ENCODE measurements at regions not wholly inside any gene's neighbourhood (a gene's known extent, or its start where the extent isn't known, plus 50 kb on each side); places are given as distances from the start of the nearest gene placed in this dataset.
"Not testable (repeated sequence)": the region's sequence is repeated elsewhere in the genome, so short reads cannot be mapped to it uniquely, and the experiment has no call there.

DNA sequence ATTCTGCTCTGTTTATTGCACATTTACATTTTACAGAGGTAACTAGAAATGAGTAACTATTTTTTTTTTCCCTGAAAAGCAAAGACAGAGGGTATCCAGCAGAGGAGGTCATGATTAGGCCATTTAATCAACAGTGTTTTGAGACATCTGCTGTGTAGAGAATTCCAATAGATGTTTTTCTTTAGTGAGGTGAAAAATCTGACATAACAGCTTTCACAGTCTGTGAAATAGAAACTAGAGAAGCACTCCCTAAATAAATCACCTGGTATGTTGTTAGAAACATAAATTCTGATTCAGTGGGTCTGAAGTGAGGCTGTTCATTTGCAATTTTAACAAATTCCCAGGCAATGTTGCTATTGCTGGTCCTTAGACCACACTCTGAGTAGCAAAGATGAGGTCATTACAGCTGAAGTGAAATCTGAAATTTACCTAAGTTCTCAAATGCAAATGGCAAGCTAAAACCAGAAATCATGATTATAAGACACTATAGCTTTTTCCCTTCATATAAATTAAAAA is 329.2 kb upstream of the LRRC3B start:
- no peak overlapping the region for H3K4me3 ChIP-seq (ENCODE audit: insufficient read depth, low read depth, low read length)
- H3K36me3 ChIP-seq (replicated peaks; ENCODE audit: control insufficient read depth, insufficient read depth, low read length): no peaks in the 10 kb centered on the region
- no peak for DNase-seq
- H3K27me3 ChIP-seq (ENCODE audit: control insufficient read depth, insufficient read depth, low read length): no peaks in the 10 kb centered on the region

DNA sequence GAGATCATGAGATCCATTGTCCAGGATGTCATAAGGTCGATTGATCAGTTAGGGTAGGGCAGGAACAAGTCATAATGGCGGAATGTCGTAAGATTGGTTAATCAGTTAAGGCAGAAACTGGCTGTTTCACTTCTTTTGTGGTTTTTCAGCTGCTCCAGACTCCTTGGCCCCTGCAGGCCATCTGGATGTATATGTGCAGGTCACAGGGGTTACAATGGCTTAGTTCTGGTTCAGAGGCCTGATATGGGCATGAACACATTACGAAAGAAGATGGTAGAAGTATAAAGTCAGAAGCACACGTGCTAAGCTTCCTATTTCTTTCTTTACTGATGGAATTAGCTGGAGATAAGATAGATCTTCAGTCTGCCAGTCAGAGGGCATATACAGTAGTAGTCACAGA is 315.4 kb upstream of the LRRC3B start:
- DNase-seq: no peak
- Histone ChIP-seq H3K27me3 (ENCODE audit: control insufficient read depth, insufficient read depth, low read length) (no peaks in the 10 kb centered on the region), H3K36me3 (replicated peaks; ENCODE audit: control insufficient read depth, insufficient read depth, low read length) (no peaks in the 10 kb centered on the region), H3K4me3 (ENCODE audit: insufficient read depth, low read depth, low read length) (no peak overlapping the region)

- H3K36me3 ChIP-seq (replicated peaks; ENCODE audit: control insufficient read depth, insufficient read depth, low read length): no peaks in the 10 kb centered on the region
- no peak overlapping the region for H3K4me3 ChIP-seq (ENCODE audit: insufficient read depth, low read depth, low read length)
- H3K27me3 ChIP-seq (ENCODE audit: control insufficient read depth, insufficient read depth, low read length): no peaks in the 10 kb centered on the region
- DNase-seq: no peak
Measured at GRCh38 chr3:26307787-26308186, 314.8 kb upstream of the LRRC3B start.

DNA sequence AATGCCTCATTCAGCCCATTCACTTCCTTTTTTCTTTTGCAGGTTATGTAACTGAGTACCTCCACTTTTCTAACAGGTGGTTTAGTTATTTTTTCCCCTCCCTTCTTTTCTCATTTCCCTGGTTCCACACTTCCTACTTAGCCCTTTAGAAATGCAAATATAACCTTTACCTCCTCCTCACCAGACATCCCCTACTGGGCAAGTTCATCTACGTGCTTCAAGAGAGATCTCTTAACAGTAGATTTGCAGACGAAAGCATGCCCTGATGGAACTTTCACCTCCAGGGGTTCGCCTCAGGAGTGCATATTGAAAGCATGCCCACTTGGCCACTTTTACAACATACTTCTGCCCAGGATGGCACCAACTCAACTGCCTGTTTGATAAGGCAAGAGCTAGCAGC is 314.1 kb upstream of the LRRC3B start:
- Histone ChIP-seq H3K27me3 (ENCODE audit: control insufficient read depth, insufficient read depth, low read length) (no peaks in the 10 kb centered on the region), H3K4me3 (ENCODE audit: insufficient read depth, low read depth, low read length) (no peak overlapping the region), H3K36me3 (replicated peaks; ENCODE audit: control insufficient read depth, insufficient read depth, low read length) (no peaks in the 10 kb centered on the region)
- DNase-seq: peak; percentile 7

GRCh38 chr3:26309536-26309935 is 313.0 kb upstream of the LRRC3B start:
- DNase-seq; H3K4me3 ChIP-seq (ENCODE audit: insufficient read depth, low read depth, low read length); H3K36me3 ChIP-seq (replicated peaks; ENCODE audit: control insufficient read depth, insufficient read depth, low read length); H3K27me3 ChIP-seq (ENCODE audit: control insufficient read depth, insufficient read depth, low read length): not testable (repeated sequence)

DNA sequence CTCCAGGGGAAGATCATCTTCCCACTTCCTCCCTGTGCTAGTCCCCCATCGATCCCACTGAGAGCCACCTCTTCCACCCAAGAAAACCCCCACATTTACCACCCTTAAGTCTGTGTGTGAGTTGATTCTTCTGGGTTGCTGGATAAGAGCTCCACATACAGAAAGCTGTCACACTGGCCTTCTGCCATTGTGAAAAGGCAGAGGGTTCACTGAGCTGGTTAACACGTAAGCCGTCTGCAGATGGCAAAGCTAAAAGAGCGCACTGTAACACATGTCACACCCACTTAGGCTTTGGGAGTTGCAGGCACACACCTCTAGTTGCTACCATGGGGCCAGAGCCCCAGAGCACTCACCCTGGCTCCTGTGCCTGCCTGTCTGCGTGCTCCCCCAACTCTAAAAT is 309.8 kb upstream of the LRRC3B start:
- H3K36me3 ChIP-seq (replicated peaks; ENCODE audit: control insufficient read depth, insufficient read depth, low read length): no peaks in the 10 kb centered on the region
- no peak for DNase-seq
- H3K4me3 ChIP-seq (ENCODE audit: insufficient read depth, low read depth, low read length): no peak overlapping the region
- H3K27me3 ChIP-seq (ENCODE audit: control insufficient read depth, insufficient read depth, low read length): no peaks in the 10 kb centered on the region

- DNase-seq: no peak
- Histone ChIP-seq H3K36me3 (replicated peaks; ENCODE audit: control insufficient read depth, insufficient read depth, low read length) (no peaks in the 10 kb centered on the region), H3K27me3 (ENCODE audit: control insufficient read depth, insufficient read depth, low read length) (no peaks in the 10 kb centered on the region), H3K4me3 (ENCODE audit: insufficient read depth, low read depth, low read length) (no peak overlapping the region)
Measured at GRCh38 chr3:26316472-26316871, 306.1 kb upstream of the LRRC3B start.

- not testable (repeated sequence) for H3K27me3 ChIP-seq (ENCODE audit: control insufficient read depth, insufficient read depth, low read length); H3K36me3 ChIP-seq (replicated peaks; ENCODE audit: control insufficient read depth, insufficient read depth, low read length); H3K4me3 ChIP-seq (ENCODE audit: insufficient read depth, low read depth, low read length); DNase-seq
Measured at GRCh38 chr3:26323741-26324140, 298.8 kb upstream of the LRRC3B start.

GRCh38 chr3:26340001-26340400 is 282.6 kb upstream of the LRRC3B start:
- DNase-seq: no peak
- Histone ChIP-seq H3K36me3 (replicated peaks; ENCODE audit: control insufficient read depth, insufficient read depth, low read length) (no peaks in the 10 kb centered on the region), H3K4me3 (ENCODE audit: insufficient read depth, low read depth, low read length) (no peak overlapping the region), H3K27me3 (ENCODE audit: control insufficient read depth, insufficient read depth, low read length) (no peaks in the 10 kb centered on the region)

DNA sequence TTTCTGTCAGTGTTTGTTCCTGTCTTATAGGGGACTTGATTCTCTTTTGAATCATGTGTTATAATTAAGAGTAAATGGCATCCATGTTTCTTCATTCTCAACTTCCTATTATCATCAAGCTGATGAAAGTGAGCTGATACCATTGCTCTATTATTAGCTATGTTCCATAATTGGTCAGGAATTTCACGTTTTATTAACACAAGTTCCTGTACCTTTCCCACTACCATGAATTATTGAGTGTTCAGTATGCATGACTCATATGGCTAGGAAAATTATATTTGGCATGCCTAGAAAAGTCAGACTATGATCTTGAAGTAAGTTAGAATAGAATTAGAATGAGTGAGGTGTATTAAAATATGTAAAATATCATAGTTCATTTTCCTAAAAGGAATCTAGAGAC is 278.9 kb upstream of the LRRC3B start:
- Histone ChIP-seq H3K27me3 (ENCODE audit: control insufficient read depth, insufficient read depth, low read length) (no peaks in the 10 kb centered on the region), H3K36me3 (replicated peaks; ENCODE audit: control insufficient read depth, insufficient read depth, low read length) (no peaks in the 10 kb centered on the region; the same call in 1 of the 2 replicates), H3K4me3 (ENCODE audit: insufficient read depth, low read depth, low read length) (no peak overlapping the region)
- no peak for DNase-seq

DNA sequence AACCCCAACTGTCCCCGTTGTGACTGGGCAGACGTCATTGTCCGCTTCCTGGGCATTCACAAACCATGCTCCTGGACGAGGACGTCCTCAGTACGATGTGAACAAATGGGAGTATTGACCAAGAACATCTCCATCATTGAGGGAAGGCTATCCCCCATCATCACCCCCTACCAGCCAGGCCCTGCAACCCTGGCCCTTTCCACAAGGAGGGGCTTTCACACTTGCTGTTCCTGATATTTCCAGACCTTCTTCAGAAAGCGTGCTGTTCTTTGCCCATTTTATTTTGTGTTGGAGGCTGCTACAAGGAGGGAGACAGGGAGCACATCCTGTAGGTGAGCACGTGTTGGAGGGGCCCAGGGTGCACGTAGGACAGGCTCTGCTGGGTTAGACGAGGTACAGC is 277.0 kb upstream of the LRRC3B start:
- Histone ChIP-seq H3K36me3 (replicated peaks; ENCODE audit: control insufficient read depth, insufficient read depth, low read length) (no peaks in the 10 kb centered on the region; the same call in 1 of the 2 replicates), H3K27me3 (ENCODE audit: control insufficient read depth, insufficient read depth, low read length) (no peaks in the 10 kb centered on the region), H3K4me3 (ENCODE audit: insufficient read depth, low read depth, low read length) (no peak overlapping the region)
- DNase-seq: peak; percentile 48

DNA sequence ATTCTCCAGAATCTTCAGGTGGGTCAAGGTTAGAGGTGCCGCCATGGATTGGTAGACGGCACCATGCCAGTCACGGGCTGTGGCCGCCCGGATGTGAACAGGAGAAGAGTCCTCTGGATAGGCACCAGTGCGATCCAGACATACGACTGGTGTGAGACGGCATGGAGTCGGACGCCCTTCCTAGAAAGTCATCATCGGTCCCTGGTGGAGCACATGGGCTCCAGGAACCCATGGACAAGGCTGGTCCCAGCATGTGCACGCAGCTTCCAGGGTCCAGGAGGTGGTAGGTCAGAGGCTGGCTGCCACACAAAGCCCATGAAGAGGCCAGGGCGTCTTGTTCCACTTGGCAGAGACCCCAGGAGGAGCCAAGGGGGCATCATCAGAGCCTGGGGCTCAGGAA is 276.1 kb upstream of the LRRC3B start:
- DNase-seq: no peak
- no peaks in the 10 kb centered on the region for H3K27me3 ChIP-seq (ENCODE audit: control insufficient read depth, insufficient read depth, low read length)
- H3K4me3 ChIP-seq (ENCODE audit: insufficient read depth, low read depth, low read length): no peak overlapping the region
- H3K36me3 ChIP-seq (replicated peaks; ENCODE audit: control insufficient read depth, insufficient read depth, low read length): no peaks in the 10 kb centered on the region; the same call in 1 of the 2 replicates

- DNase-seq: no peak
- H3K4me3 ChIP-seq (ENCODE audit: insufficient read depth, low read depth, low read length): no peak overlapping the region
- H3K36me3 ChIP-seq (replicated peaks; ENCODE audit: control insufficient read depth, insufficient read depth, low read length): no peaks in the 10 kb centered on the region; the same call in 1 of the 2 replicates
- H3K27me3 ChIP-seq (ENCODE audit: control insufficient read depth, insufficient read depth, low read length): no peaks in the 10 kb centered on the region
Measured at GRCh38 chr3:26347150-26347549, 275.4 kb upstream of the LRRC3B start.

DNA sequence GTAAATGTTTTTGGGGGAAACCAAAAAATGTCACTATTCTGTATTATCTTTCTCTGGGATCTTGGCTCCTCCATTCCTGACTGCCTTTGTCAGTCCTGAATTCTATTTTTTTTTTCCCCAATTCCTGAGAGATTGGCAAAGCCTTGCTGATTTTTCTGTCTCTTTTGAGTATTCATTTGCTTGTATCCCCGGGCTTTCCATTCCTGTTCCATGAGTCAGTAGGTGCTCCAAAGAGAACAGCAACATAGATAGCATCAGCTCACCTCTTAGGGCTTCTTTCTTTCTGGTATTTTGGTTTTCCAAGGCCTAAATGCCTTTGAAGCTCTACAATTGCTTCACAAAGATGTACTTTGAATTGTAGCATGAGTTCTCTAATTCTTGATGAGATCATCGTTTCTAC is 271.7 kb upstream of the LRRC3B start:
- Histone ChIP-seq H3K4me3 (ENCODE audit: insufficient read depth, low read depth, low read length) (no peak overlapping the region), H3K27me3 (ENCODE audit: control insufficient read depth, insufficient read depth, low read length) (no peaks in the 10 kb centered on the region), H3K36me3 (replicated peaks; ENCODE audit: control insufficient read depth, insufficient read depth, low read length) (no peaks in the 10 kb centered on the region; the same call in 1 of the 2 replicates)
- DNase-seq: no peak

- no peaks in the 10 kb centered on the region for H3K27me3 ChIP-seq (ENCODE audit: control insufficient read depth, insufficient read depth, low read length)
- DNase-seq: no peak
Measured at GRCh38 chr3:26353097-26353496, 269.5 kb upstream of the LRRC3B start.

GRCh38 chr3:26358405-26358804 is 264.2 kb upstream of the LRRC3B start:
- no peaks in the 10 kb centered on the region for H3K27me3 ChIP-seq (ENCODE audit: control insufficient read depth, insufficient read depth, low read length)
- no peak overlapping the region for H3K4me3 ChIP-seq (ENCODE audit: insufficient read depth, low read depth, low read length)
- H3K36me3 ChIP-seq (replicated peaks; ENCODE audit: control insufficient read depth, insufficient read depth, low read length): no peaks in the 10 kb centered on the region
- DNase-seq: no peak

More at GRCh38 chr3:26353097-26353496, 269.5 kb upstream of the LRRC3B start:
- Histone ChIP-seq H3K4me3 (ENCODE audit: insufficient read depth, low read depth, low read length) (no peak overlapping the region), H3K36me3 (replicated peaks; ENCODE audit: control insufficient read depth, insufficient read depth, low read length) (no peaks in the 10 kb centered on the region)

Data from H7 (cell line).